Calu3 (cell line): ENCODE measurements at regions not wholly inside any gene's neighbourhood (a gene's known extent, or its start where the extent isn't known, plus 50 kb on each side); places are given as distances from the start of the nearest gene placed in this dataset.

Experiments used
- BruUV-seq: library from RNA; stranded (reverse); fragments of 400-500 nt; replicated peaks from 2 replicates; lab custom pipeline; 2021; lab: Mats Ljungman, UMichigan
- CTCF ChIA-PET: fragments of 300-600 bp; sonication (Branson Sonifier 250); formaldehyde crosslinking; loops from one replicate; lab custom pipeline; 2022; ENCODE audit warnings: antibody characterized with exemption; lab: Charles Lee
- DNase-seq: peaks from one replicate; pipeline ENCODE4 v3.0.0; 2022
- H3K27ac Mint-ChIP-seq: one replicate; pipeline ENCODE4 v1.8.0; 2022; ENCODE audit warnings: mixed read lengths; ENCODE audit not compliant: unreplicated experiment
- H3K27me3 Mint-ChIP-seq: one replicate; pipeline ENCODE4 v1.8.0; 2022; ENCODE audit warnings: mixed read lengths; ENCODE audit not compliant: unreplicated experiment
- H3K36me3 Mint-ChIP-seq: one replicate; pipeline ENCODE4 v1.8.0; 2022; ENCODE audit warnings: mild to moderate bottlenecking, moderate library complexity, mixed read lengths; ENCODE audit not compliant: insufficient read depth, unreplicated experiment
- H3K4me1 Mint-ChIP-seq: one replicate; pipeline ENCODE4 v1.8.0; 2022; ENCODE audit warnings: mild to moderate bottlenecking, low read depth, mixed read lengths; ENCODE audit not compliant: unreplicated experiment
- H3K4me3 Mint-ChIP-seq: one replicate; pipeline ENCODE4 v1.8.0; 2022; ENCODE audit warnings: mild to moderate bottlenecking, low read depth, moderate library complexity, mixed read lengths; ENCODE audit not compliant: unreplicated experiment
- H3K9me3 Mint-ChIP-seq: one replicate; pipeline ENCODE4 v1.8.0; 2022; ENCODE audit warnings: low read depth, mixed read lengths; ENCODE audit not compliant: unreplicated experiment
- CTCF ChIP-seq: fragments of 200-600 bp; IDR thresholded peaks from one replicate; pipeline ENCODE4 v1.8.0; 2022; ENCODE audit warnings: antibody characterized with exemption; ENCODE audit not compliant: unreplicated experiment
- intact Hi-C: fragments of 100-400 bp; cut with micrococcal nuclease; formaldehyde crosslinking; loops from one replicate; pipeline ENCODE4 v1.10.0; 2022; ENCODE audit not compliant: unreplicated experiment

- Mint-ChIP-seq H3K4me1 (no peaks in the 10 kb centered on the region), H3K9me3 (no peaks in the 10 kb centered on the region), H3K27ac (no peak overlapping the region), H3K36me3 (no peaks in the 10 kb centered on the region), H3K4me3 (no peak overlapping the region), H3K27me3 (peaks cover 5% of the 10 kb centered on the region)
- intact Hi-C loops = no loop called here
- CTCF ChIA-PET = interaction anchor here (0.7 kb wide), 1 partner anchor 139 kb away, joined by 4 read pairs; no protein-coding TSS in a partner anchor
- TF ChIP-seq CTCF = no peak
- no peak for DNase-seq
- BruUV-seq = no TSS peak
Observed at GRCh38 chr13:21929400-21929799, 258.5 kb downstream of the FGF9 start.

- DNase-seq = no peak
- Mint-ChIP-seq H3K27me3 (no peaks in the 10 kb centered on the region), H3K4me3 (no peak overlapping the region), H3K36me3 (no peaks in the 10 kb centered on the region), H3K4me1 (no peaks in the 10 kb centered on the region), H3K9me3 (no peaks in the 10 kb centered on the region), H3K27ac (no peak overlapping the region)
- intact Hi-C loops = no loop called here
- no TSS peak for BruUV-seq
- CTCF ChIA-PET = interaction anchor here (0.5 kb wide), 1 partner anchor 587 kb away, joined by 3 read pairs; no protein-coding TSS in a partner anchor
- TF ChIP-seq CTCF = no peak
Observed at GRCh38 chr13:21930536-21930935, 259.7 kb downstream of the FGF9 start.

GRCh38 chr13:21932578-21932977 lies 261.7 kb downstream of the FGF9 start:
- no peaks in the 10 kb centered on the region for H3K27me3 Mint-ChIP-seq
- H3K9me3 Mint-ChIP-seq = no peaks in the 10 kb centered on the region
- no peak overlapping the region for H3K27ac Mint-ChIP-seq
- CTCF ChIA-PET = no interaction called here
- no TSS peak for BruUV-seq
- no peak for DNase-seq
- H3K4me3 Mint-ChIP-seq = no peak overlapping the region
- H3K36me3 Mint-ChIP-seq = no peaks in the 10 kb centered on the region
- no peaks in the 10 kb centered on the region for H3K4me1 Mint-ChIP-seq
- no peak for TF ChIP-seq CTCF
- intact Hi-C loops = no loop called here

GRCh38 chr13:21932996-21933395 lies 262.1 kb downstream of the FGF9 start:
- intact Hi-C loops = no loop called here
- Mint-ChIP-seq H3K27me3 (no peaks in the 10 kb centered on the region), H3K9me3 (no peaks in the 10 kb centered on the region), H3K4me1 (no peaks in the 10 kb centered on the region), H3K36me3 (no peaks in the 10 kb centered on the region), H3K27ac (no peak overlapping the region), H3K4me3 (no peak overlapping the region)
- no peak for DNase-seq
- no TSS peak for BruUV-seq
- no peak for TF ChIP-seq CTCF
- CTCF ChIA-PET = no interaction called here
